ENCODE measurements at regions not wholly inside any gene's neighbourhood (a gene's known extent, or its start where the extent isn't known, plus 50 kb on each side); places are given as distances from the start of the nearest gene placed in this dataset.
"Not testable (repeated sequence)": the region's sequence is repeated elsewhere in the genome, so short reads cannot be mapped to it uniquely, and the experiment has no call there.

GRCh38 chr20:28562510-28562898, 2695.0 kb upstream of the DEFB115 start:
- DNase-seq, result no peak

DNA sequence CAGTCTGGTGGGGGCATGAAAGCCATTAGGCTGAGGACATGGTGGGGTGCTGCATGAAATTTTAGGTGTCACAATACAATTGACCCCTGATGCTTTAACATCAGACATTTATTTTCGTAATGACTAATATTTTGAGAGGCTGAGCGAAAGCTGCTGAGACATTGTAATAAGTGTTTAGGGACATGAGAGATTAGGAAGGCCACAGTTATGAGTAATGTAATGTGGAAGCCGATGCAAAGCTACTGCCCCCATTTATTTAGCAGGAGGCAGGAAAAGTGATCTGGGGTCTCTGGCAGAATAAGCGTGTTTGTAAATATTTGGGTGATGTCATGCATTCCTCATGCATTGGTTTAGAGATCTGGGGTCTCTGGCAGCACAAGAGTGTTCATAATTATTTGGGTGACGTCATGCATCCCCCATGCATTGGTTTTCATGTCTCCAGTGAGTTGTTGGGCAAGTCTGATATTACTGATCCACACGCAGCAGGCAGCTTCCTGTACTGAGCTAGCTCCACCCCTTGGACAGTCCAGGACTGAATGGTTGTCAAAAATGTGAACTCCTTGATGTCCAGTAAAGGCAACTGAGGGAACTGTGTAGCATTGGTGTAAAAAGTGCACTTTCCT, 2694.5 kb upstream of the DEFB115 start:
- DNase-seq, result not testable (repeated sequence)

GRCh38 chr20:28564024-28564423, 2693.4 kb upstream of the DEFB115 start:
- not testable (repeated sequence) for DNase-seq

- DNase-seq, result not testable (repeated sequence)
Observed at GRCh38 chr20:28564688-28565463, 2692.6 kb upstream of the DEFB115 start.

DNA sequence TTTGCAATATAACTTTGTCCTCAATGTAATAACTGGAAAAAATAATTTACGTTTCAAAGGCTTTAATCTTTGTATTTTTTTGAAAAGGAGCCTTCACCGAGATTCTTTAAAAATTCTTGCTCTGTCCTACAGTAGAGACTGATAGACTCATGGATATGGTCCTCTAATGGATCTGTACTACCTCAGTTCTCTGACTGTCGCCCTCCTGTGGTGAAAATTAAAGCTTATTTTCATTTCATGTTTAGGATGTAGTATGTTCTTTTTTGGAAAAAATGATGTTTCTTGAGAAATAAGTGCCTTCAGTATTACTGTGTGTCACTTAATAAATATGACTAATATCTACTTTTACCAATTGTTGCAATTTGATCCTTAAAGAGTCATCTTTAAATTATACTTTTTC, 2681.5 kb upstream of the DEFB115 start:
- not testable (repeated sequence) for DNase-seq

DNA sequence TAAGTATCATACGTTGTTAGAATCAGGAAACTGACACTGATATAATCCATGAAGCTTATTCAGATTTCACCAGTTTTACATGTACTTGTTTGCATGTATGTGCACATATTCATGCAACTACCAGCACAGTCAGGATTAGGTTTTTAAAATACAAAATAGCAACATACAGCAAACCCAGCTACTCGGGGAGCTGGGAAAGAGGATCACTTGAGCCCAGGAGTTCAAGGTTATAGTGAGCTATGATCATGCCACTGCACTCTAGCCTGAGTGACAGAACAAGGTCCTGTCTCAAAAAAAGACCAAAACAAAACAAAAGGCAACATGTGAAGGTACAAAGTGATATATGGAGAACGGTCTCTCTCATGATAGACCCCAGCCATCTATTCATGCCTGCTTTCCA, 2665.8 kb upstream of the DEFB115 start:
- not testable (repeated sequence) for DNase-seq

- DNase-seq, result not testable (repeated sequence)
Observed at GRCh38 chr20:28593383-28593782, 2664.1 kb upstream of the DEFB115 start.

- DNase-seq, result not testable (repeated sequence)
Observed at GRCh38 chr20:28594476-28594875, 2663.0 kb upstream of the DEFB115 start.

GRCh38 chr20:28602006-28602402, 2655.5 kb upstream of the DEFB115 start:
- not testable (repeated sequence) for DNase-seq

DNA sequence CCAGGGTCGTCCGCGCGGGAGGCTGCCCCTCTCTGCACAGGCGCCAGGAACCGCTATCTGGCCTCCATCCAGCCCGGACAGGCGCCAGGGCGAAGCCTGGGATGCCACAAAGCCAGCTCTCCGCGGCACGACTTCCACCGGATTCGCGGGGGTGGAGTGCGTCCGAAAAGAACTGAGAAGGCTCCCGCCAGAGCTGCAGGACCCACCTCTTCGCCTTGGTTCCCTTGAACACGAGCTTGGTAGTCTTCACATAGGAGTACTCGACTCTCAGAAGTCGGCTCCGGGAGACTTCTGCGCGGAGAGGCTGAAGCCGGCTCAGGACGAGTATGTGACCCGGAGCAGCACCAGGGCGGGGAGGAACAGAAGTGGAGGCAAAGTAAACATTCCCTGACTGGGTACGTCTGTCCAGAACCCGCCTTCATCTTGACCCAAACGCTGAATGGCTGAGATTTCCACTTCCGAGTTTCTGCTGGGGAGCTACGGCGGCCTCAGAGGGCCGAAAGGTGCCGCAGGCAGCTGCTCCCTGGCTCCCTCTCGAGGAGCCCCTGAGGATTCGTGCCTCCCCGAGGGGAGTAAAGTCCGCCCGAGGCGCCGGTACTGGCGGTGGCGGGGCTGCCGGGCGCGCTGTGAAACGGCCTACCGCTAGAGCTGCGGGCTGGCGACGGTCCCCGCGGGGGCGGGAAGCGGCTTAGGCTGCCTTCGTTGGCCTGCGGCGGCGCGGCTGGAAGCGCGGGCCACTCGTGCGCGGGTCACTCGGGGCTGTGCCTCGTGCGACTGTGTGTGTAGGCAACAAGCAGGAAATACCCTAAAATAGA, 2654.9 kb upstream of the DEFB115 start:
- peak; percentile 75 for DNase-seq

DNA sequence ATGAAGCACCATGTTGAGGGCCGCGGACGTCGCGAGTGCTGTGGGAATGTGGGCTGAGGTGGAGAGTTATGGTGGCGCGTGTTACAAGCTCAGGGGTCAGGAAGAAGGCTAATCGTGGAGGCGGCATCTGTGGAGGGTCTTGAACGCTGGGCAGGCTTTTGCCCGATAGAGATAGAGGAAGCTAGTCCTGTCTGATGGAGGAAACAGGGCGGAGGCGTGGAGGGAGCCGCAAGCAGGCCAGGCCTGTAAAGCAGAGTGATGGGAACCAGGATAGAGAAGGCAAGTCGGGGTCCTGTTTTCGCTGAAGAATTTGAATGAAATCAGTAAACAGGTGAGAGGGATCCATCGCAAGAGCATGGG, 2654.3 kb upstream of the DEFB115 start:
- not testable (repeated sequence) for DNase-seq

GRCh38 chr20:28616354-28616753, 2641.1 kb upstream of the DEFB115 start:
- no peak for DNase-seq

DNA sequence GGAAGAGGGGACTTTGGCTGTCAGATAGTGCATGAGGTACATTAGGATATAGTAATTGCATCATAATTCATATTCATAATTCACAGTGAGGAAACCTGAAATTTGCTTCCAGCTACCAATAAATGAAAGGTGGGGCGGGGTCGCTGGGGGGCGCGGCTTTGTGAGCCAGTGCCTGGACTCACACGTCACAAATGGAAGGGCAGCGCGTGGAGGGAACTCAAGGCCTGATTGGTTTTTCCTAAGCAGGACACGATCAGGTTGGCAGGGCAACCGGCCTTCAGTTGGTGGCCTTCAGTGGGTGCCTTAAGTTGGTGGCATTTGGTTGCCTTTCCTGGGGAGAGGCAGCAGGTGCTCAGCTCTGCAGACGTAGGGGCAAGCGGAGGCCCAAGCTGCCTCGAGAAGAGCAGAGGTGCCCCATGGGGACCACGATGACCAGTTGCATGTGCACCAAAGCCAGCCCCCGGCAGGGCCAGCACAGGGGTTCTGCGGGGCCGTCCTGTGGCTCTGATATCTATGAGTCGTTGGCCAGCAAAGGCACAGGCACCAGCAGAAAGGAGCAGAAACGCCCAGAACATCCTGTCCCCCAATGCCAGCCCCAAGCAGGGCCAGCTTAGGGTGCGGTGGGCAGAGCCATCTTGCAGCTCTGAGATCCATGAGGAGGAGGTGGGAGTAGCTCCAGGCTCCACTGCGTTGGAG, 2637.4 kb upstream of the DEFB115 start:
- not testable (repeated sequence) for DNase-seq

DNA sequence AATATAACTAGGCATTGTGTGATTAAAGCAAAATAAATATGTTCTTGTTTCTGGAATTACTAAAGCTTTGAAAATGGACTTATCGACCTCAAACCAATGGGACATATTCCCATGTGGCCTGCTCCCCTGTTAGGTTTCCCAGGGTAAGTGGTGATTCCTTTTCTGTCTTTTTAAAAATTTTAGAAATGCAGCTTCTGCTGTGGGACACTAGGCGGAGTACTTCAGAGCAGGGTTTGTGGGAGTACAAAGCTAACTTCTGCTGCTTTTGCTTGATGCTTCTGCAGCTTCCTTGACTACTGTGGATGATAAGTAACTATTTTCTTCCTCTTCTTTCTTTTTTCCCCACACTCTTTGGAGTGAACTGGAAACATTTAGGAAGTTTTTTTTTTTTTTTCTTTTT, 2632.4 kb upstream of the DEFB115 start:
- not testable (repeated sequence) for DNase-seq

- DNase-seq, result not testable (repeated sequence)
Observed at GRCh38 chr20:28640831-28641230, 2616.6 kb upstream of the DEFB115 start.

All from activated CD4-positive, CD25-positive, alpha-beta regulatory T cell treated with anti-CD3 and anti-CD28 coated beads, Interleukin-2, amount 50 U/mL, for 72 hours (primary cell).